HG03064 (cell line): ENCODE measurements at regions not wholly inside any gene's neighbourhood (a gene's known extent, or its start where the extent isn't known, plus 50 kb on each side); places are given as distances from the start of the nearest gene placed in this dataset.
"Not testable (repeated sequence)": the region's sequence is repeated elsewhere in the genome, so short reads cannot be mapped to it uniquely, and the experiment has no call there.

ENCODE experiments used
- ATAC-seq: cut with Tn5 transposase; IDR thresholded peaks from one replicate; pipeline ENCODE4 v1.9.1; 2021; ENCODE audit warnings: low read depth; ENCODE audit not compliant: unreplicated experiment

GRCh38 chr5:166746506-166746905, 1544.9 kb upstream of the WWC1 start:
- ATAC-seq, result no peak

- no peak for ATAC-seq
Measured at GRCh38 chr5:166750376-166750775, 1541.1 kb upstream of the WWC1 start.

GRCh38 chr5:166758151-166758550, 1533.3 kb upstream of the WWC1 start:
- ATAC-seq, result no peak

- no peak for ATAC-seq
Measured at GRCh38 chr5:166767858-166768257, 1523.6 kb upstream of the WWC1 start.

GRCh38 chr5:166768536-166768935, 1522.9 kb upstream of the WWC1 start:
- no peak for ATAC-seq

GRCh38 chr5:166772770-166773169, 1518.7 kb upstream of the WWC1 start:
- ATAC-seq, result no peak

- no peak for ATAC-seq
Measured at GRCh38 chr5:166781737-166782136, 1509.7 kb upstream of the WWC1 start.

GRCh38 chr5:166784545-166785078, 1506.8 kb upstream of the WWC1 start:
- ATAC-seq, result no peak

- ATAC-seq, result no peak
Measured at GRCh38 chr5:166786178-166786577, 1505.3 kb upstream of the WWC1 start.

- ATAC-seq, result no peak
Measured at GRCh38 chr5:166786889-166787288, 1504.6 kb upstream of the WWC1 start.

GRCh38 chr5:166788050-166788449, 1503.4 kb upstream of the WWC1 start:
- no peak for ATAC-seq

GRCh38 chr5:166795756-166796155, 1495.7 kb upstream of the WWC1 start:
- no peak for ATAC-seq

- no peak for ATAC-seq
Measured at GRCh38 chr5:166803058-166803457, 1488.4 kb upstream of the WWC1 start.

GRCh38 chr5:166804223-166804622, 1487.2 kb upstream of the WWC1 start:
- ATAC-seq, result not testable (repeated sequence)

- not testable (repeated sequence) for ATAC-seq
Measured at GRCh38 chr5:166804693-166805092, 1486.8 kb upstream of the WWC1 start.

- ATAC-seq, result not testable (repeated sequence)
Measured at GRCh38 chr5:166810093-166810658, 1481.3 kb upstream of the WWC1 start.

GRCh38 chr5:166810721-166811120, 1480.7 kb upstream of the WWC1 start:
- ATAC-seq, result no peak

- no peak for ATAC-seq
Measured at GRCh38 chr5:166823360-166823759, 1468.1 kb upstream of the WWC1 start.

GRCh38 chr5:166834246-166834645, 1457.2 kb upstream of the WWC1 start:
- no peak for ATAC-seq

GRCh38 chr5:166845044-166845443, 1446.4 kb upstream of the WWC1 start:
- no peak for ATAC-seq

GRCh38 chr5:166856791-166857190, 1434.7 kb upstream of the WWC1 start:
- no peak for ATAC-seq

- ATAC-seq, result no peak
Measured at GRCh38 chr5:166860426-166860825, 1431.0 kb upstream of the WWC1 start.

GRCh38 chr5:166862581-166862980, 1428.9 kb upstream of the WWC1 start:
- no peak for ATAC-seq
